ENCODE measurements at regions not wholly inside any gene's neighbourhood (a gene's known extent, or its start where the extent isn't known, plus 50 kb on each side); places are given as distances from the start of the nearest gene placed in this dataset.

DNA sequence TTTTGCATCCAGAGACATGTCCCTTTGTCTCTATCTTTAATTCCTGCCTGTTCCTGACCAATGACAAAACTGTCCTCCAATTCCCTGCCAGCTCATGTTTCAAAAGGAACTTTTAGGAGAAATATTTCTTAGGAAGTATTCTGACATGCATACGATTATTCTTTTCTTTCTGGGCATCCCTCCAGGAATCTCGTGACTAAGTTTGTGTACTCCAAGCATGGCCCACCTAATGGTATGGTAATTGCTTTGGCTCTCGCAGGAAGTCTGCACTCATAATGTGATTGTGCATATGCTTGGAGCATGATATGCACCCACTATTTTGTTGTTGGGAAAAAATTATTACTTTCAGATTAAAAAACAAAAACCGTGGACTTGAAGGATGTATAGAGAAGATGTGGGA is 256.4 kb downstream of the PRDM2 start:
- TF ChIP-seq, protein P1, sequence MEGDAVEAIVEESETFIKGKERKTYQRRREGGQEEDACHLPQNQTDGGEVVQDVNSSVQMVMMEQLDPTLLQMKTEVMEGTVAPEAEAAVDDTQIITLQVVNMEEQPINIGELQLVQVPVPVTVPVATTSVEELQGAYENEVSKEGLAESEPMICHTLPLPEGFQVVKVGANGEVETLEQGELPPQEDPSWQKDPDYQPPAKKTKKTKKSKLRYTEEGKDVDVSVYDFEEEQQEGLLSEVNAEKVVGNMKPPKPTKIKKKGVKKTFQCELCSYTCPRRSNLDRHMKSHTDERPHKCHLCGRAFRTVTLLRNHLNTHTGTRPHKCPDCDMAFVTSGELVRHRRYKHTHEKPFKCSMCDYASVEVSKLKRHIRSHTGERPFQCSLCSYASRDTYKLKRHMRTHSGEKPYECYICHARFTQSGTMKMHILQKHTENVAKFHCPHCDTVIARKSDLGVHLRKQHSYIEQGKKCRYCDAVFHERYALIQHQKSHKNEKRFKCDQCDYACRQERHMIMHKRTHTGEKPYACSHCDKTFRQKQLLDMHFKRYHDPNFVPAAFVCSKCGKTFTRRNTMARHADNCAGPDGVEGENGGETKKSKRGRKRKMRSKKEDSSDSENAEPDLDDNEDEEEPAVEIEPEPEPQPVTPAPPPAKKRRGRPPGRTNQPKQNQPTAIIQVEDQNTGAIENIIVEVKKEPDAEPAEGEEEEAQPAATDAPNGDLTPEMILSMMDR (IDR thresholded peaks at IDR 0.05; ENCODE audit: insufficient read depth, low read length, poor library complexity, severe bottlenecking): no peak
- no peak for TF ChIP-seq EZH2phosphoT487 (conservative IDR thresholded peaks at IDR 0.05; ENCODE audit: low read length)

Data from SU-DHL-6 (cell line).